Fibroblast of lung (primary cell): ENCODE measurements at regions not wholly inside any gene's neighbourhood (a gene's known extent, or its start where the extent isn't known, plus 50 kb on each side); places are given as distances from the start of the nearest gene placed in this dataset.

Experiments used
- EZH2 ChIP-seq: IDR thresholded peaks from 2 replicates; pipeline ENCODE4 v1.5.1; 2012; ENCODE audit warnings: low read length, control low read depth, mild to moderate bottlenecking; ENCODE audit errors: missing control alignments
- TF ChIP-seq, protein P1 (sequence below), 2 donors: IDR thresholded peaks in 1 of 2; conservative IDR thresholded peaks in 1 of 2; 1 replicate in 1 of 2; 2 replicates in 1 of 2; pipeline ENCODE4 v1.5.1; 2011 to 2012; ENCODE audit warnings: low read length in 2 of 2, control low read depth in 1 of 2, inconsistent platforms in 1 of 2, low read depth in 1 of 2, mild to moderate bottlenecking in 1 of 2

GRCh38 chr10:83165265-83165664 lies 974.0 kb upstream of the GHITM start:
- TF ChIP-seq, protein P1, sequence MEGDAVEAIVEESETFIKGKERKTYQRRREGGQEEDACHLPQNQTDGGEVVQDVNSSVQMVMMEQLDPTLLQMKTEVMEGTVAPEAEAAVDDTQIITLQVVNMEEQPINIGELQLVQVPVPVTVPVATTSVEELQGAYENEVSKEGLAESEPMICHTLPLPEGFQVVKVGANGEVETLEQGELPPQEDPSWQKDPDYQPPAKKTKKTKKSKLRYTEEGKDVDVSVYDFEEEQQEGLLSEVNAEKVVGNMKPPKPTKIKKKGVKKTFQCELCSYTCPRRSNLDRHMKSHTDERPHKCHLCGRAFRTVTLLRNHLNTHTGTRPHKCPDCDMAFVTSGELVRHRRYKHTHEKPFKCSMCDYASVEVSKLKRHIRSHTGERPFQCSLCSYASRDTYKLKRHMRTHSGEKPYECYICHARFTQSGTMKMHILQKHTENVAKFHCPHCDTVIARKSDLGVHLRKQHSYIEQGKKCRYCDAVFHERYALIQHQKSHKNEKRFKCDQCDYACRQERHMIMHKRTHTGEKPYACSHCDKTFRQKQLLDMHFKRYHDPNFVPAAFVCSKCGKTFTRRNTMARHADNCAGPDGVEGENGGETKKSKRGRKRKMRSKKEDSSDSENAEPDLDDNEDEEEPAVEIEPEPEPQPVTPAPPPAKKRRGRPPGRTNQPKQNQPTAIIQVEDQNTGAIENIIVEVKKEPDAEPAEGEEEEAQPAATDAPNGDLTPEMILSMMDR (conservative IDR thresholded peaks at IDR 0.05 in 1 of 2, IDR thresholded peaks at IDR 0.05 in 1 of 2; ENCODE audit: low read depth in 1 of 2, low read length in 2 of 2), result no peak
- no peak for TF ChIP-seq EZH2
